ENCODE measurements at regions not wholly inside any gene's neighbourhood (a gene's known extent, or its start where the extent isn't known, plus 50 kb on each side); places are given as distances from the start of the nearest gene placed in this dataset.

- WGBS, result 72% methylated on average over 3 of the region's 3 CpGs
- Histone ChIP-seq H3K4me3 (ENCODE audit: low read length in 2 of 2) (no peak overlapping the region), H3K4me1 (ENCODE audit: control insufficient read depth in 2 of 2, insufficient read depth in 2 of 2, low read length in 2 of 2) (no peaks in the 10 kb centered on the region), H3K9me3 (ENCODE audit: control insufficient read depth in 2 of 2, insufficient read depth in 1 of 2, low read length in 1 of 2) (no peaks in the 10 kb centered on the region), H3K36me3 (ENCODE audit: control insufficient read depth in 2 of 2, insufficient read depth in 2 of 2, low read length in 1 of 2) (no peaks in the 10 kb centered on the region), H3K27me3 (ENCODE audit: control insufficient read depth in 2 of 2, insufficient read depth in 1 of 2, low read length in 1 of 2) (no peaks in the 10 kb centered on the region), H3K27ac (ENCODE audit: low read depth in 1 of 2, low read length in 1 of 2) (no peak overlapping the region)
- DNase-seq (ENCODE audit: low read depth in 6 of 9, low spot score in 9 of 9), result no peak
Measured at GRCh38 chr21:25079053-25079452, 528.2 kb downstream of the MRPL39 start.

- H3K27me3 ChIP-seq (ENCODE audit: control insufficient read depth in 2 of 2, insufficient read depth in 1 of 2, low read length in 1 of 2), result no peaks in the 10 kb centered on the region
- no peaks in the 10 kb centered on the region for H3K9me3 ChIP-seq (ENCODE audit: control insufficient read depth in 2 of 2, insufficient read depth in 1 of 2, low read length in 1 of 2)
- no peak for DNase-seq (ENCODE audit: low read depth in 6 of 9, low spot score in 9 of 9)
- no peaks in the 10 kb centered on the region for H3K36me3 ChIP-seq (ENCODE audit: control insufficient read depth in 2 of 2, insufficient read depth in 2 of 2, low read length in 1 of 2)
- WGBS, result 87% methylated on average over 1 of the region's 1 CpG
- no peaks in the 10 kb centered on the region for H3K4me1 ChIP-seq (ENCODE audit: control insufficient read depth in 2 of 2, insufficient read depth in 2 of 2, low read length in 2 of 2)
- no peak overlapping the region for H3K27ac ChIP-seq (ENCODE audit: low read depth in 1 of 2, low read length in 1 of 2)
- H3K4me3 ChIP-seq (ENCODE audit: low read length in 2 of 2), result no peak overlapping the region
Measured at GRCh38 chr21:25062061-25062460, 545.2 kb downstream of the MRPL39 start.

GRCh38 chr21:25054689-25055088, 552.6 kb downstream of the MRPL39 start:
- Histone ChIP-seq H3K4me1 (ENCODE audit: control insufficient read depth in 2 of 2, insufficient read depth in 2 of 2, low read length in 2 of 2) (no peaks in the 10 kb centered on the region), H3K4me3 (ENCODE audit: low read length in 2 of 2) (no peak overlapping the region), H3K27ac (ENCODE audit: low read depth in 1 of 2, low read length in 1 of 2) (no peak overlapping the region), H3K36me3 (ENCODE audit: control insufficient read depth in 2 of 2, insufficient read depth in 2 of 2, low read length in 1 of 2) (no peaks in the 10 kb centered on the region), H3K9me3 (ENCODE audit: control insufficient read depth in 2 of 2, insufficient read depth in 1 of 2, low read length in 1 of 2) (no peaks in the 10 kb centered on the region), H3K27me3 (ENCODE audit: control insufficient read depth in 2 of 2, insufficient read depth in 1 of 2, low read length in 1 of 2) (no peaks in the 10 kb centered on the region)
- DNase-seq (ENCODE audit: low read depth in 6 of 9, low spot score in 9 of 9), result no peak
- 42% methylated on average over 2 of the region's 2 CpGs for WGBS

GRCh38 chr21:25039461-25040380, 567.6 kb downstream of the MRPL39 start:
- peak in 1 of 9 donors; percentile 4 for DNase-seq (ENCODE audit: low read depth in 6 of 9, low spot score in 9 of 9)
- WGBS, result 4% methylated on average over 5 of the region's 5 CpGs
- Histone ChIP-seq H3K9me3 (ENCODE audit: control insufficient read depth in 2 of 2, insufficient read depth in 1 of 2, low read length in 1 of 2) (no peaks in the 10 kb centered on the region), H3K4me3 (ENCODE audit: low read length in 2 of 2) (no peak overlapping the region), H3K27ac (ENCODE audit: low read depth in 1 of 2, low read length in 1 of 2) (no peak overlapping the region), H3K36me3 (ENCODE audit: control insufficient read depth in 2 of 2, insufficient read depth in 2 of 2, low read length in 1 of 2) (no peaks in the 10 kb centered on the region), H3K27me3 (ENCODE audit: control insufficient read depth in 2 of 2, insufficient read depth in 1 of 2, low read length in 1 of 2) (no peaks in the 10 kb centered on the region), H3K4me1 (ENCODE audit: control insufficient read depth in 2 of 2, insufficient read depth in 2 of 2, low read length in 2 of 2) (no peaks in the 10 kb centered on the region)

GRCh38 chr21:25036775-25037174, 570.5 kb downstream of the MRPL39 start:
- no peak for DNase-seq (ENCODE audit: low read depth in 6 of 9, low spot score in 9 of 9)
- Histone ChIP-seq H3K4me3 (ENCODE audit: low read length in 2 of 2) (no peak overlapping the region), H3K27me3 (ENCODE audit: control insufficient read depth in 2 of 2, insufficient read depth in 1 of 2, low read length in 1 of 2) (no peaks in the 10 kb centered on the region), H3K27ac (ENCODE audit: low read depth in 1 of 2, low read length in 1 of 2) (no peak overlapping the region), H3K36me3 (ENCODE audit: control insufficient read depth in 2 of 2, insufficient read depth in 2 of 2, low read length in 1 of 2) (no peaks in the 10 kb centered on the region), H3K4me1 (ENCODE audit: control insufficient read depth in 2 of 2, insufficient read depth in 2 of 2, low read length in 2 of 2) (no peaks in the 10 kb centered on the region), H3K9me3 (ENCODE audit: control insufficient read depth in 2 of 2, insufficient read depth in 1 of 2, low read length in 1 of 2) (no peaks in the 10 kb centered on the region)
- WGBS, result 94% methylated on average over 1 of the region's 1 CpG

GRCh38 chr21:25031750-25032149, 575.5 kb downstream of the MRPL39 start:
- Histone ChIP-seq H3K36me3 (ENCODE audit: control insufficient read depth in 2 of 2, insufficient read depth in 2 of 2, low read length in 1 of 2) (no peaks in the 10 kb centered on the region), H3K4me1 (ENCODE audit: control insufficient read depth in 2 of 2, insufficient read depth in 2 of 2, low read length in 2 of 2) (no peaks in the 10 kb centered on the region), H3K27me3 (ENCODE audit: control insufficient read depth in 2 of 2, insufficient read depth in 1 of 2, low read length in 1 of 2) (no peaks in the 10 kb centered on the region), H3K4me3 (ENCODE audit: low read length in 2 of 2) (no peak overlapping the region), H3K27ac (ENCODE audit: low read depth in 1 of 2, low read length in 1 of 2) (no peak overlapping the region), H3K9me3 (ENCODE audit: control insufficient read depth in 2 of 2, insufficient read depth in 1 of 2, low read length in 1 of 2) (no peaks in the 10 kb centered on the region)
- DNase-seq (ENCODE audit: low read depth in 6 of 9, low spot score in 9 of 9), result no peak
- 95% methylated on average over 5 of the region's 5 CpGs for WGBS

- 60% methylated on average over 3 of the region's 3 CpGs for WGBS
- peaks cover 0 to 10% of the 10 kb centered on the region in 2 donors for H3K9me3 ChIP-seq (ENCODE audit: control insufficient read depth in 2 of 2, insufficient read depth in 1 of 2, low read length in 1 of 2)
- H3K27me3 ChIP-seq (ENCODE audit: control insufficient read depth in 2 of 2, insufficient read depth in 1 of 2, low read length in 1 of 2), result no peaks in the 10 kb centered on the region
- H3K36me3 ChIP-seq (ENCODE audit: control insufficient read depth in 2 of 2, insufficient read depth in 2 of 2, low read length in 1 of 2), result no peaks in the 10 kb centered on the region
- H3K4me3 ChIP-seq (ENCODE audit: low read length in 2 of 2), result no peak overlapping the region
- H3K27ac ChIP-seq (ENCODE audit: low read depth in 1 of 2, low read length in 1 of 2), result no peak overlapping the region
- no peak for DNase-seq (ENCODE audit: low read depth in 6 of 9, low spot score in 9 of 9)
- no peaks in the 10 kb centered on the region for H3K4me1 ChIP-seq (ENCODE audit: control insufficient read depth in 2 of 2, insufficient read depth in 2 of 2, low read length in 2 of 2)
Measured at GRCh38 chr21:25029580-25029979, 577.7 kb downstream of the MRPL39 start.

GRCh38 chr21:25025596-25025995, 581.7 kb downstream of the MRPL39 start:
- no peak overlapping the region for H3K4me3 ChIP-seq (ENCODE audit: low read length in 2 of 2)
- 81% methylated on average over 2 of the region's 2 CpGs for WGBS
- H3K9me3 ChIP-seq (ENCODE audit: control insufficient read depth in 2 of 2, insufficient read depth in 1 of 2, low read length in 1 of 2), result peaks cover 0 to 15% of the 10 kb centered on the region in 2 donors
- no peaks in the 10 kb centered on the region for H3K36me3 ChIP-seq (ENCODE audit: control insufficient read depth in 2 of 2, insufficient read depth in 2 of 2, low read length in 1 of 2)
- no peak for DNase-seq (ENCODE audit: low read depth in 6 of 9, low spot score in 9 of 9)
- no peaks in the 10 kb centered on the region for H3K27me3 ChIP-seq (ENCODE audit: control insufficient read depth in 2 of 2, insufficient read depth in 1 of 2, low read length in 1 of 2)
- H3K4me1 ChIP-seq (ENCODE audit: control insufficient read depth in 2 of 2, insufficient read depth in 2 of 2, low read length in 2 of 2), result no peaks in the 10 kb centered on the region
- no peak overlapping the region for H3K27ac ChIP-seq (ENCODE audit: low read depth in 1 of 2, low read length in 1 of 2)

- Histone ChIP-seq H3K36me3 (ENCODE audit: control insufficient read depth in 2 of 2, insufficient read depth in 2 of 2, low read length in 1 of 2) (no peaks in the 10 kb centered on the region), H3K27ac (ENCODE audit: low read depth in 1 of 2, low read length in 1 of 2) (no peak overlapping the region), H3K4me1 (ENCODE audit: control insufficient read depth in 2 of 2, insufficient read depth in 2 of 2, low read length in 2 of 2) (no peaks in the 10 kb centered on the region), H3K9me3 (ENCODE audit: control insufficient read depth in 2 of 2, insufficient read depth in 1 of 2, low read length in 1 of 2) (peaks cover 0 to 15% of the 10 kb centered on the region in 2 donors), H3K4me3 (ENCODE audit: low read length in 2 of 2) (no peak overlapping the region), H3K27me3 (ENCODE audit: control insufficient read depth in 2 of 2, insufficient read depth in 1 of 2, low read length in 1 of 2) (no peaks in the 10 kb centered on the region)
- WGBS, result 98% methylated on average over 3 of the region's 3 CpGs
- no peak for DNase-seq (ENCODE audit: low read depth in 6 of 9, low spot score in 9 of 9)
Measured at GRCh38 chr21:25024639-25025038, 582.6 kb downstream of the MRPL39 start.
